Uterus (tissue), 2 donors: ENCODE measurements at regions not wholly inside any gene's neighbourhood (a gene's known extent, or its start where the extent isn't known, plus 50 kb on each side); places are given as distances from the start of the nearest gene placed in this dataset.

Experiments
- POLR2A ChIP-seq, 2 donors: fragments of 450-650 bp; IDR thresholded peaks; one replicate each; pipeline ENCODE4 v1.6.1; 2016; ENCODE audit warnings: antibody characterized with exemption in 2 of 2, mild to moderate bottlenecking in 1 of 2, moderate library complexity in 1 of 2
- TF ChIP-seq, protein P1 (sequence below), 4 experiments: fragments of 200-600 bp in 2 of 4; fragments of 450-650 bp in 2 of 4; sonication (generic) in 2 of 4; IDR thresholded peaks; one replicate each; pipeline ENCODE4 v1.5.1; 2016 to 2019; ENCODE audit warnings: antibody characterized with exemption in 4 of 4, mild to moderate bottlenecking in 2 of 4, moderate library complexity in 1 of 4

DNA sequence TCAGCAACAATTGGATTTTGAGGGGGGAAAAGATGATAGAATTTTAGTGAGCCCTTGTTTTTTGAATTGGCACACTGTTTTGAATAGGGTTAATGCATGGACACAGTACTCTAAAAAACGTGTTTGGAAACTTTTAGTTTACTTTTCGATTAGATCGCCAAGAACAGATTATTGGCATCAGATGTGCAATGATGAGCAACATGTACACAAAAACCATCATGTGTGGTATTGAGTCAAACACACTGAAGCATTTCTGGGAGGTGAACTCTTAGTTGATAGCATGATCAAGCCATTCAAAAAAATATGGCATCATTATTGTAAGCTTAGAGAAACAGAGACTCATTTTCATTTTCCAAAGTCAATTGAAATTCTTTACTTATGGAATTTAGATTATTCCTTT is 329.2 kb downstream of the ADAMTS20 start:
- TF ChIP-seq POLR2A (IDR thresholded peaks at IDR 0.05), result no peak
- TF ChIP-seq, protein P1, sequence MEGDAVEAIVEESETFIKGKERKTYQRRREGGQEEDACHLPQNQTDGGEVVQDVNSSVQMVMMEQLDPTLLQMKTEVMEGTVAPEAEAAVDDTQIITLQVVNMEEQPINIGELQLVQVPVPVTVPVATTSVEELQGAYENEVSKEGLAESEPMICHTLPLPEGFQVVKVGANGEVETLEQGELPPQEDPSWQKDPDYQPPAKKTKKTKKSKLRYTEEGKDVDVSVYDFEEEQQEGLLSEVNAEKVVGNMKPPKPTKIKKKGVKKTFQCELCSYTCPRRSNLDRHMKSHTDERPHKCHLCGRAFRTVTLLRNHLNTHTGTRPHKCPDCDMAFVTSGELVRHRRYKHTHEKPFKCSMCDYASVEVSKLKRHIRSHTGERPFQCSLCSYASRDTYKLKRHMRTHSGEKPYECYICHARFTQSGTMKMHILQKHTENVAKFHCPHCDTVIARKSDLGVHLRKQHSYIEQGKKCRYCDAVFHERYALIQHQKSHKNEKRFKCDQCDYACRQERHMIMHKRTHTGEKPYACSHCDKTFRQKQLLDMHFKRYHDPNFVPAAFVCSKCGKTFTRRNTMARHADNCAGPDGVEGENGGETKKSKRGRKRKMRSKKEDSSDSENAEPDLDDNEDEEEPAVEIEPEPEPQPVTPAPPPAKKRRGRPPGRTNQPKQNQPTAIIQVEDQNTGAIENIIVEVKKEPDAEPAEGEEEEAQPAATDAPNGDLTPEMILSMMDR (IDR thresholded peaks at IDR 0.05), result no peak
